DMS53 treated with DMSO at 0.1 percent for 48 hours (cell line): ENCODE measurements at regions not wholly inside any gene's neighbourhood (a gene's known extent, or its start where the extent isn't known, plus 50 kb on each side); places are given as distances from the start of the nearest gene placed in this dataset.

ENCODE experiments used
- DNase-seq: peaks from one replicate; lab custom pipeline; 2025; ENCODE audit not compliant: unreplicated experiment; lab: John Stamatoyannopoulos, UW

- DNase-seq: no peak
Observed at GRCh38 chr2:40886100-40886499, 434.2 kb upstream of the SLC8A1 start.

- no peak for DNase-seq
Observed at GRCh38 chr2:40886655-40887054, 434.8 kb upstream of the SLC8A1 start.

GRCh38 chr2:40896358-40896757 is 444.5 kb upstream of the SLC8A1 start:
- no peak for DNase-seq

DNA sequence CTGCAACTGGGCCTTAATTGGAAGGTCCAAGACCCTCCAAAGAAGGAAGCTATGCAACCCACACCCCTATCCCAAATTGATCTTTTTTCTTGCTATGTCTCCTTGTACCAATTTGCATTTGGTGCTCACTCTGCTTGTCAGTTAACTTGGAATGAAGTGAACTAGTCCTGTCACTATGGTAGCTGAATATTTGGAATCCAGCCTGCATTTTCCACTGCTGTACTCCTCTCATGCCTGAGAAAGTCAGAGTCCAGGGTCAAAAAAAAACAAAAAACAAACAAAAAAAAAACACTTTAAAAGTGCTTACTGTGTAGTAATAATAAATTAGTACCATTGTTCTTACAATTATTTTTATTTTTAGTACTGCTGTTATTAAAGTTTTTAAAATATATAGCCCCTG is 462.8 kb upstream of the SLC8A1 start:
- DNase-seq: no peak

- DNase-seq: no peak
Observed at GRCh38 chr2:40915651-40916050, 463.8 kb upstream of the SLC8A1 start.

DNA sequence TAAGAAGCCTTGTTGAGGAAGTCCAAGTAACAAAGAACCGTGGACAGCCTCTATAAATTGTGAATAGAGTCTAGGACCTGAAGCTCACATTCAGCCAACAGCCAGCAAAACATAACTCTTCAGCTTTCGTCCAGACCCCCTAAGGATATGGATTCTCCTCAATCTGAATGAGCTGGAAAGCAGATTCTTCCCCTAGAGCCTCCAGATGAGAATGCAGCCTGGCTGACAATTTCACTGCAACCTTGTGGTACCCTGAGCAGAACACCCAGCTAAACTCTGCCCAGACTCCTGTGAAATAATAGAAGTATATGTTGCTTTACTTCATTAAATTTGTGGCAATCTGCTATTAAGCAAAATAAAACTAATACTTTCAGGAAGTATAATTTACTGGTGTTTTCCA is 483.5 kb upstream of the SLC8A1 start:
- DNase-seq: no peak

DNA sequence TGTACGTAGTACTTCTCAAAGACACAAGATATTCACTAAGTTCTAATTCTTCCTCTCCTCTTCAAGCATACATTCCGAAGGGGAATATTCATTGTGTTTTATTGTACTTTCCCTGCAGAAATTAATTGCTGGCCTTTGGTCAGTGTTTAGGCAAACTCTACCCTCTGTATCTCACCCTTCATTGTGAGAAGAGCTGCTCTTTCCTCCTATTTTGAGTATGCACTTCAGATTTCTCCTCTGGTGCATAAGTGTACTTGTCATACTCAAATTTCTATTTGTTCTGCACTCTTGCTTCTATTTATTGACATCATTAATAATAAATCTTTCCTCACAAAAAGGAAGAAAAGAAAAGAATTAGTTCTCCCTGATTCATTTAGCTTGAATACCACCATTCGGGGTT is 485.4 kb upstream of the SLC8A1 start:
- peak; percentile 17 for DNase-seq

DNA sequence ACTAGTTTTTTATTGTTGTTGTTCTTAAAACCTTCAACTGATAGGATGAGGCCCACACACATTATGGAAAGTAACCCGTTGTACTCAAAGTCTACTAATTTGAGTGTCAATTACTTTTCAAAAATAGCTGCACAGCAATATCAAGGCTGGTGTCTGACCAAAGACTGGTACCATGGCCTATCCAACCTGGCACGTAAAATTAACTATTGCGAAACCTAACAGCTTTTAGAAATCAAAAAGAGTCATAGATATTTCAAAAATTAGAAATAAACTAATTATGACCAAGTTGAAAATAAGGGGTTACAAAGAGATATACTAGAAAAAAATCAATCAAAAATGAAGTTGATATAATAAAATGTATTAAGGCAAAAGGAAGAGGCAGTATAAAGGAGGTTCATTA is 501.5 kb upstream of the SLC8A1 start:
- no peak for DNase-seq

- DNase-seq: no peak
Observed at GRCh38 chr2:40955042-40955441, 503.2 kb upstream of the SLC8A1 start.

DNA sequence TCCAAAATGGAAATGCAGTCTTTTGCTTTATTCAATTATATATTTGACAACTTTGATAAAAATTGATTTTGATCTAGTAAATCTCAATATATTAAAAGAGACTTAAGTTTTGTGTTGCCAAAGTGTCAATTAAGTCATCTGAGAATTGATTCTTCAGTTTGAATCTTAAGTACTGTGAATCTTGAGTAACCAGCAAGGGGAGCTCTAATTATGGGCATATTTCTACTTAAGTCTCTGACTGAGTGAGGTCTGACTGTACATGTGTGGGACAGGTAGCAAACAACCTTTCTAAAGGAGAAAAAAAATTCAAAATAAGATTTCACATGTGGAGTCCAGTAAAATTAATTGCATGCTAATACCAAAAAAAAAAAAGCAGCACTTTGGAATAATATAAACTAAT is 503.7 kb upstream of the SLC8A1 start:
- no peak for DNase-seq

GRCh38 chr2:40957508-40957907 is 505.6 kb upstream of the SLC8A1 start:
- DNase-seq: no peak

DNA sequence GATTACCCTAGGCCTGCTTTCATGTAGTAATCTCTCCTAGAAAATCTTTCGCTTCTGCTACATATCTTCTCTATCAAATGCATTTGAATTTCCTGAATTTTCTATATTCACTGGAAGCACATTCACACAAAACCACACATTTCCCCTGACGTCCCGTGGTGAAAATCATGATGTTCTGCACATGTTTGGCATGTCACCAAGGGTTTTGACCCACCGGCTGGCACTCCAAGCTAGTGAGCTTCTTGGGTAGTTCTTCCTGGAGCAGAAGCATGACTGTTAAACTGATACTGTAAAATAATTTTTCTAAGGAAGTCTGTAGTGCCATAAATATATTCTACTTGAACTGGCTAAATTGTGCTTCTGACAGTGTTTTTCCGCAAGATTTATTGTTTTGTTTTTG is 510.1 kb upstream of the SLC8A1 start:
- no peak for DNase-seq

DNA sequence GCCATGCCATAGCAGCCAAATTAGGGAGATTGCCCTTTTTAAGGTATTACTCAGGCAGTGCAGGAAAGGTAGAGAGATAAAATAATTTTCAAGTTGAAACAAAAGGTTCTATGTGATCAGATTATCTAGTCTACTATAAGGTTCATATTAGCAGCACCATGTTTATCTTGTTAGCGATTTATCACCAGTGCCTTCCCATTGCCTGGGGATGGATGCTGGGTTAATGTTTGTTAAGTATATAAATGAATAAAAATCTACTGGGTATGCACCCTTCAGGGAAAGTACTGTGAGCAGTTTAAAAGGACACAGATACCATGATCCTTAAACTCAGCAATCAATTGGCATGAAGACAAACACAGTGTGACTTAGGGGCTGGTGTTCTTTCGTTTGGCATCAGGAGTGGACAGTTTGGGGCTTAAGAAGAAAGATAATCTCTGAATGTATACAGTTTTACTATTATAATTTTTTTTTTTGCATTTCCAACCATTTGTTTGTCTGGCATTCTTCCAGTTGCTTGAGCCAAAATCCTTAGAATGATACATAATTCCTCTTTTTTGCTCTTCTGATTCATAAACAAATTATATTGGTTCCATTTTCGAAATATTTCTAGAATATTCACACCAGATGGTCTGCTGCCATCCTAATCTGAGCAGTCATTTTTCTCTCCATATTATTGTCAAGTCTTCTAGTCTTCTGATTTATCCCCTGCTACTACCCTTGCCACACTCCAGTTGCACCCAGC is 512.8 kb upstream of the SLC8A1 start:
- no peak for DNase-seq

DNA sequence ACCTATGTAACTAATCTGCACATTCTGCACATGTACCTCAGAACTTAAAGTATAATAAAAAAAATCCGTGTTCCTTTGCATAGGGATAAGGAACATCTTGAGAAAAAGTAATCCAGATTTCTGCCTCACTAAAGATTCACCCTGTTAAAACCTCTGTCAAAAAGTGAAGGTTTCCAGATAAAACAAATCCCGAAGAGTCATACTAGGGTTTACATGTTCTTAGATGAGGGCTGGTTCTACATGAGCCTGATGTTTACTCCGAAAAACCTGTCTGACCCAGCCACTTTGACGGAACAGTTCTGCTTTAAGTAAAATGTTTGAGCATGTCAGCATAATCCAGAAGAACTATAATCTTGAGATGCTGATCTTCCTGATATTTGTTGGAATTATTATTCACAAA is 515.6 kb upstream of the SLC8A1 start:
- DNase-seq: no peak

DNA sequence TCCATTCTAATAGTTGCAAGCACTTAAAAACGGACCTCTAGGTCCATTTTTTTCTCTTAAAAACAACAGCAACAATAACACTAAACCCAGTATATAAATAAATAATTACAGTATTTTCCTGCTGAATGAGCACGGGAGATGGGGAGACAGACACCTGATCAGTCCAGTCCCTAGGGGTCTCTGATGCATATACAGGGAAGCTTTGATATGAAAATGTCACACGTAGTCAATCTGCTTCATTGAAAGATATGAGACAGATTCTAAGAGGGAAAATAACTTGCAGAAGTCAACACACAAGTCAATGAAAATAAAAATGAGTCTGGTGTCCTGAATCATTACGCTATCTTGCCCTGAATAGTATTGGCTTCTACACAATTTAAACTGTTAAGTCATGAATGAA is 523.3 kb upstream of the SLC8A1 start:
- DNase-seq: no peak

DNA sequence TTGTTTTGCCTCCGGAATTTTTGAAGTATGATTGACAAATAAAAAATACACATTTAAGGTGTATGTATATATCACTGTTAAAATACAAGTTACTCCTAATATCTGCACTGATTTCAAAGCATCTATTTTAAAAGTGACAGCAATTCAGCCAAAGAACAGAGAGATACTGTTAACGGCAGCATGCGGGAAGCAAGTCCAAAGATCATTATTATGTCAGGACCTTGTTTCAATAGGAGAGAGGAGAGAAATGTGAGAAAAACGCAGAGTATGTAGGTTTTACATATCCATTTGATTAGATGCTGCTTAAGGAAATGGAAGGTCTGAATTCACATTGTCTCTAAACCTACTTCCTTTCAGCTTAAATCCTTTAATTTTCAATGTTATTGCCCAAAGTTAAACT is 545.5 kb upstream of the SLC8A1 start:
- DNase-seq: no peak

DNA sequence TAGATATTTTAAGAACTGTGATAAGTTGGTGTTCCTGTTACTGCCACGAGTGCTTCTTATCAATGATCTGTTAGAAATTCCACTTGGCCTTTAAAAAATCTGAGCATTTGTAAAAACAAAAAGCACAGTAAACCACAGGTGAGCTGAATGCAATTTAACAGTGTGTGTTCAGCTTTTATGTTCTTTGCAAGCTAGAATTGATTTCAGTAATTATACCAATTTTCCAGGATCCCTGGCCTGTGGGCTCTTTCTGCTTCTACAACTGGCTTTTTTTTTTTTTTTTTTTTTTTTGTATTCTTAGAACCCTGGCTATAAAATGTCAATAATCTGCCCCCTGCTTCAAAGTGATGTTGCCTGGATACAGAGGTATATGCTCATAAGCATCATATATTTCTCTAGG is 548.5 kb upstream of the SLC8A1 start:
- no peak for DNase-seq

- no peak for DNase-seq
Observed at GRCh38 chr2:41000906-41001305, 549.0 kb upstream of the SLC8A1 start.

DNA sequence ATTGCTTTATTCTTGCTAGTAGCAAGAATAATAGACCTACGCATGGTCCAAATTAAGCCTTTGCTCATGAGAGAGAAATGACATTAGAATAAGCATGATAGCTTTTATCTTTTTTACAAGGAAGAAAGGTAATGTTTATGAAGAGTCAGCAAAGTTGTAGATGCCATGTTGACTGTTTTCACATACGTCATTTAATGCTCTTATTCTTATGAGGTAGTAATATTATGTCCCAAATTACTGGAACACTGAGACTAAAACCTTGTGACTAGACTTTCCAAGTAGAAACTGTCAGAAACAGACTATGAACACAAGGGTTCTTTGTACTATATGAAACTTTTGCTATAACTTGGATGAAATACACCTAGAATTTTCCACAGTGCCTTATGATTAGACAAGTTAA is 552.8 kb upstream of the SLC8A1 start:
- DNase-seq: no peak

DNA sequence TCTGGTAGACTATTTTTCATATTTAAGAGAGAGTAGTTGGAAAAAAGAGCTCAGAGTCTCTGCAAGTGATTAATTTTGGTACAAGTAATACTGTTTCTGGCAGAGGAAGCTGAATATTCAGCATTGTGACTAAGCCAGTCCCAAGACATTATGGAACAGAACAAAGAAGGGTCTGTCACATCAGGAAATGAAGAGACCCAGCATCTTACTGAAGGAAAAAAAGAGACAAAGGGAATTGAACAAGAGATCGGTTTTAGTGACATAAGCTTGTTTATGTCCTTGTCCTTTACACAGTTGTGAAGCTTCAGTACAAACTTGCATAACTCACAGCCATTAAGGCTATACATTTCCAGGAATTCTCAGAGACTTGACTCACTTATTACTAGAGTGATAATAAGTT is 568.5 kb upstream of the SLC8A1 start:
- no peak for DNase-seq

DNA sequence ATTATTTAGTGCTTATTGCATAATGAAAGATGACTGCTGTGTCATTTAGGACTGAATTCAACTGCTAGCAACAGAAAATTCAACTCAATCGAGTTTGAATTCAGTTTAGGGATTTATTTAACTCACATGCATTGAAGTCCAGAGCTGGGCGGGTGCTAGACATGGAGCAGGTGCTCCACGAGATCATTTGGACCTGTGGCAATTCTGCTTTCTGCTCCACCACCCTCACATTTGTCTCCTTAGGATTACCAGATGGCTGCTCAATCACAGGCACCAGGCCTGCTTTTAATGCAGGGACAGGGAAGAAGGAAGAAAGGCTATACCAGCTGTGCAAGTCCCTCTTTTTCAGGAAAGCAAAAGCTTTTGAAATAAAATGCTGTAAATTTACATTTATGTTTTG is 572.9 kb upstream of the SLC8A1 start:
- DNase-seq: no peak

- DNase-seq: no peak
Observed at GRCh38 chr2:41026613-41027012, 574.7 kb upstream of the SLC8A1 start.

- DNase-seq: no peak
Observed at GRCh38 chr2:41027095-41027494, 575.2 kb upstream of the SLC8A1 start.

DNA sequence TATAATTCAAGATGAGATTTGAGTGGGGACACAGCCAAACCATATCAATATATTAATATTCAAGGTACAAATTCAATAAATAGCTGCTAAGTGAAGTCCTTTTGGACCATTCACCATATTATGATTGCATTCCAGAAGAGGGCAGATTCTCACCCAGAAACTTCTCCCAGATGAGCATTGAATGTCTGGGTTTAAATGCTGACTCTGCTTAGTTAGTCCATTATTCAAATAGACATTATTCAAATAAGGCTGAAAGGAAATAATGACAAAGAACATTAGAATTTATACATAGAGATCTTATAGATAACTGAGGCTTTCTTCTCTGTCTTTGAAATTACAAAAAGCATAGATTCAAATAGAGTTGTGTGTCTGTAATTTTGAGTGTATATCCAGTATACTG is 579.4 kb upstream of the SLC8A1 start:
- DNase-seq: no peak
